ENCODE measurements at regions not wholly inside any gene's neighbourhood (a gene's known extent, or its start where the extent isn't known, plus 50 kb on each side); places are given as distances from the start of the nearest gene placed in this dataset.

- CTCF ChIA-PET, result no interaction called here
- DNase-seq (ENCODE audit: low read depth, low spot score), result no peak
- Histone ChIP-seq H3K9me1 (replicated peaks; ENCODE audit: control insufficient read depth, extremely low read depth, insufficient read depth, low read length) (no peaks in the 10 kb centered on the region), H3K9me3 (replicated peaks; ENCODE audit: control insufficient read depth, insufficient read depth, low read length) (no peaks in the 10 kb centered on the region), H4K20me1 (replicated peaks; ENCODE audit: control insufficient read depth, extremely low read depth, insufficient read depth, low read length) (no peaks in the 10 kb centered on the region), H3K27me3 (ENCODE audit: control insufficient read depth in 2 of 2, insufficient read depth in 2 of 2, low read length in 2 of 2) (no peaks in the 10 kb centered on the region), H3K27ac (ENCODE audit: insufficient read depth, low read depth, low read length) (no peak overlapping the region), H2AFZ (ENCODE audit: low read depth, low read length) (no peak overlapping the region), H3K4me3 (replicated peaks in 1 of 3; ENCODE audit: insufficient read depth in 1 of 3, low read depth in 1 of 3, low read length in 3 of 3) (no peak overlapping the region), H3K4me1 (ENCODE audit: control insufficient read depth, extremely low read depth, insufficient read depth, low read length) (no peaks in the 10 kb centered on the region), H3K79me2 (ENCODE audit: control insufficient read depth, insufficient read depth, low read length) (no peaks in the 10 kb centered on the region), H3K4me2 (ENCODE audit: insufficient read depth, low read length) (no peak overlapping the region), H3K9ac (replicated peaks; ENCODE audit: extremely low read depth, insufficient read depth, low read length) (no peak overlapping the region), H3K36me3 (ENCODE audit: control insufficient read depth in 2 of 2, extremely low read depth in 1 of 2, insufficient read depth in 2 of 2, low read length in 2 of 2) (no peaks in the 10 kb centered on the region)
- TF ChIP-seq MAX (IDR thresholded peaks at IDR 0.05; ENCODE audit: insufficient read depth, insufficient read length) (no peak), POLR2A (IDR thresholded peaks at IDR 0.05; ENCODE audit: low read depth, low read length) (no peak), MYC (IDR thresholded peaks at IDR 0.05; ENCODE audit: low read depth, low read length) (no peak), JUN (IDR thresholded peaks at IDR 0.05; ENCODE audit: borderline replicate concordance, insufficient read depth, insufficient read length, low read depth) (no peak), EZH2 (IDR thresholded peaks at IDR 0.05; ENCODE audit: borderline replicate concordance, low read depth, low read length, severe bottlenecking) (no peak), FOS (IDR thresholded peaks at IDR 0.05; ENCODE audit: borderline replicate concordance, insufficient read depth, low read length) (no peak), POLR2AphosphoS5 (IDR thresholded peaks at IDR 0.05; ENCODE audit: insufficient read depth, low read depth, low read length) (no peak), GATA2 (IDR thresholded peaks at IDR 0.05; ENCODE audit: insufficient read depth, insufficient read length, low read depth, low read length) (no peak)
- TF ChIP-seq, protein P1, sequence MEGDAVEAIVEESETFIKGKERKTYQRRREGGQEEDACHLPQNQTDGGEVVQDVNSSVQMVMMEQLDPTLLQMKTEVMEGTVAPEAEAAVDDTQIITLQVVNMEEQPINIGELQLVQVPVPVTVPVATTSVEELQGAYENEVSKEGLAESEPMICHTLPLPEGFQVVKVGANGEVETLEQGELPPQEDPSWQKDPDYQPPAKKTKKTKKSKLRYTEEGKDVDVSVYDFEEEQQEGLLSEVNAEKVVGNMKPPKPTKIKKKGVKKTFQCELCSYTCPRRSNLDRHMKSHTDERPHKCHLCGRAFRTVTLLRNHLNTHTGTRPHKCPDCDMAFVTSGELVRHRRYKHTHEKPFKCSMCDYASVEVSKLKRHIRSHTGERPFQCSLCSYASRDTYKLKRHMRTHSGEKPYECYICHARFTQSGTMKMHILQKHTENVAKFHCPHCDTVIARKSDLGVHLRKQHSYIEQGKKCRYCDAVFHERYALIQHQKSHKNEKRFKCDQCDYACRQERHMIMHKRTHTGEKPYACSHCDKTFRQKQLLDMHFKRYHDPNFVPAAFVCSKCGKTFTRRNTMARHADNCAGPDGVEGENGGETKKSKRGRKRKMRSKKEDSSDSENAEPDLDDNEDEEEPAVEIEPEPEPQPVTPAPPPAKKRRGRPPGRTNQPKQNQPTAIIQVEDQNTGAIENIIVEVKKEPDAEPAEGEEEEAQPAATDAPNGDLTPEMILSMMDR (IDR thresholded peaks at IDR 0.05; ENCODE audit: extremely low read depth in 1 of 2, insufficient read depth in 1 of 2, low read depth in 1 of 2, low read length in 2 of 2), result no peak
- POLR2A ChIA-PET, result no interaction called here
- intact Hi-C loops (cut with micrococcal nuclease), result no loop called here
- dilution Hi-C loops (cut with MboI; ENCODE audit: extremely low pct_ligation_motif_present, low sequenced_read_pairs), result no loop called here
- BruUV-seq (replicated peaks), result no TSS peak
- no peak for FAIRE-seq
These were observed 995.4 kb upstream of the B3GALT2 start for GRCh38 chr1:194181845-194182244.
